ENCODE measurements at regions not wholly inside any gene's neighbourhood (a gene's known extent, or its start where the extent isn't known, plus 50 kb on each side); places are given as distances from the start of the nearest gene placed in this dataset.

DNA sequence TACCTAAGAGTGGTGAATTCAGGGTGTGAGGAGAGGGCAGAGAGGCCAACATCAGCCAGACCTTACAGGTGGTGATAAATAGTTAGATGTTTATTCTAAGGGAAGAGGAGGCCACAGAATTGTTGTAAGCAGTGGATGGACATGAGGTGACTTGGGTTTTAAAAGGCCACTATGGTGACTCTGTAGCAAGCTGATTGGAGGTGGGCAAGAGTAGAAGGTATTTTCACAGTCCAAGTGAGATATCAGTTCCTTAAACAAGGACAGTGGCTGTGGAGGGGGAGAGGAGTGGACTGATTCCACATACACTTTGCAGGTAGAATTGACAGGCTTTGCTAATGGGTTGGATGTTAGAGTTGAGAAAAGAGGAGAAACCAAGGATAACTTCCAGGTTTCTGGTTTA, 60.8 kb upstream of the CLDN14 start:
- DNase-seq (ENCODE audit: low read depth), result no peak
- no peak overlapping the region for H3K4me3 ChIP-seq (ENCODE audit: low read depth, low read length)
- TF ChIP-seq, protein P1, sequence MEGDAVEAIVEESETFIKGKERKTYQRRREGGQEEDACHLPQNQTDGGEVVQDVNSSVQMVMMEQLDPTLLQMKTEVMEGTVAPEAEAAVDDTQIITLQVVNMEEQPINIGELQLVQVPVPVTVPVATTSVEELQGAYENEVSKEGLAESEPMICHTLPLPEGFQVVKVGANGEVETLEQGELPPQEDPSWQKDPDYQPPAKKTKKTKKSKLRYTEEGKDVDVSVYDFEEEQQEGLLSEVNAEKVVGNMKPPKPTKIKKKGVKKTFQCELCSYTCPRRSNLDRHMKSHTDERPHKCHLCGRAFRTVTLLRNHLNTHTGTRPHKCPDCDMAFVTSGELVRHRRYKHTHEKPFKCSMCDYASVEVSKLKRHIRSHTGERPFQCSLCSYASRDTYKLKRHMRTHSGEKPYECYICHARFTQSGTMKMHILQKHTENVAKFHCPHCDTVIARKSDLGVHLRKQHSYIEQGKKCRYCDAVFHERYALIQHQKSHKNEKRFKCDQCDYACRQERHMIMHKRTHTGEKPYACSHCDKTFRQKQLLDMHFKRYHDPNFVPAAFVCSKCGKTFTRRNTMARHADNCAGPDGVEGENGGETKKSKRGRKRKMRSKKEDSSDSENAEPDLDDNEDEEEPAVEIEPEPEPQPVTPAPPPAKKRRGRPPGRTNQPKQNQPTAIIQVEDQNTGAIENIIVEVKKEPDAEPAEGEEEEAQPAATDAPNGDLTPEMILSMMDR (IDR thresholded peaks at IDR 0.05; ENCODE audit: control insufficient read depth, extremely low read depth, insufficient read depth), result no peak

DNA sequence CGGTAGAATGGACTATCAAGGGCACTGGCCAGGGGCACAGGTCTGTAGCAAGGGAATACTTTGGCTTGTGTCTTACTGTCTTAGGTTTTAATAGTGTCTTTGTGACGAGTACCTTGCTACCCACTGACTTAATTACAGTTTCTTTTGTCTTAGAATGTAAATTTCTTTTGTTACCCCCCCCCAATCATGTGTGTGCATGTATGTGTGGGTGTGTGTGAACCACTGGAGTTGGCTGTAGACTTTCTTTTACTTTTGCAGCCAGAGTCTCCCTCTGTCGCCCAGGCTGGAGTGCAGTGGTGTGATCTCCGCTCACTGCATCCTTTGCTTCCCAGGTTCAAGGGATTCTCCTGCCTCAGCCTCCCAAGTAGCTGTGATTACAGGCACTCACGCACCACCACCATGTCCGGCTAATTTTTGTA, 61.8 kb upstream of the CLDN14 start:
- no peak overlapping the region for H3K4me3 ChIP-seq (ENCODE audit: low read depth, low read length)
- TF ChIP-seq, protein P1 (IDR thresholded peaks at IDR 0.05; ENCODE audit: control insufficient read depth, extremely low read depth, insufficient read depth), result no peak

GRCh38 chr21:36542312-36543101, 62.6 kb upstream of the CLDN14 start:
- no peak for DNase-seq (ENCODE audit: low read depth)
- TF ChIP-seq, protein P1 (IDR thresholded peaks at IDR 0.05; ENCODE audit: control insufficient read depth, extremely low read depth, insufficient read depth), result no peak
- no peak overlapping the region for H3K4me3 ChIP-seq (ENCODE audit: low read depth, low read length)

More for the DNA sequence above, 61.8 kb upstream of the CLDN14 start:
- DNase-seq (ENCODE audit: low read depth), result no peak

DNA sequence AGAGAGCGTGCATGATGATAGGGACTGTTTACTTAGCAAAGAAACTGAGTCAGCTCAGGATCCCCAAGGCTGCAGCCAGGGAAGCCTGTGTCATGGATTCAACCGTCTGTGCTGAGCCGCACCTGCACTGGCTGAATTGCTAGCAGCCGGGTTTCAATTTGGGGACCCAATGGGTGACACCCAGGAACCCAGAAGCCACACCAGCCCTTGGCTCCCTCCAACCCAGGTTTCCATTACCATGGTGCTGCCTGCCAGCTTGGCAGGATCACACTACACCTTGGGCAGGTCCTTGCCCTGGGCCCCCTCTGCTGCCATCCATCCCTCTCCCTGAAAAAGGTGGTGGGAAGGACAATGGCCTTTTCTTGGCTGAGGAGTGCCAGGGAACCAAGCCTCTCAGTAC, 64.0 kb upstream of the CLDN14 start:
- no peak for DNase-seq (ENCODE audit: low read depth)
- H3K4me3 ChIP-seq (ENCODE audit: low read depth, low read length), result no peak overlapping the region
- TF ChIP-seq, protein P1 (IDR thresholded peaks at IDR 0.05; ENCODE audit: control insufficient read depth, extremely low read depth, insufficient read depth), result no peak

DNA sequence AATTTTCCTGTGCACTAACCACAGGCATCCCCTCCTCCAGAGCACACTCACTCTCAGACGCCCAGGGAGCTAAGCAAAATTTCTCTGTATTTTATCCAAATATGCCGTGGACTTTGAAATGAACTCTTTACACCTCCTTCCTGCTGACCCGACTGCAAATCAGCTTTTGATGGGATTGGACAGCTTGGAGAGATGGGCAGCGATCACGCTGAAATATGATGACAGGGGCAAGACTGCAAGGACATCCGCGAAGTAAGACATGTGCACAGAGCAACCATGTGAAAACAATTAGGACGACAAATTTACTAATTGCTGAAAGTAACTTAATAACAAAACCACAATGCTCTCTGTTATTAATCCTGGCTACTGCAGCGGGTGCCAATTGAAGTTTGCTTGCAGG, 64.6 kb upstream of the CLDN14 start:
- TF ChIP-seq, protein P1 (IDR thresholded peaks at IDR 0.05; ENCODE audit: control insufficient read depth, extremely low read depth, insufficient read depth), result no peak
- H3K4me3 ChIP-seq (ENCODE audit: low read depth, low read length), result no peak overlapping the region
- DNase-seq (ENCODE audit: low read depth), result no peak

GRCh38 chr21:36545776-36546511, 66.0 kb upstream of the CLDN14 start:
- H3K4me3 ChIP-seq (ENCODE audit: low read depth, low read length), result no peak overlapping the region
- TF ChIP-seq, protein P1 (IDR thresholded peaks at IDR 0.05; ENCODE audit: control insufficient read depth, extremely low read depth, insufficient read depth), result no peak
- no peak for DNase-seq (ENCODE audit: low read depth)
